ENCODE measurements at regions not wholly inside any gene's neighbourhood (a gene's known extent, or its start where the extent isn't known, plus 50 kb on each side); places are given as distances from the start of the nearest gene placed in this dataset.

DNA sequence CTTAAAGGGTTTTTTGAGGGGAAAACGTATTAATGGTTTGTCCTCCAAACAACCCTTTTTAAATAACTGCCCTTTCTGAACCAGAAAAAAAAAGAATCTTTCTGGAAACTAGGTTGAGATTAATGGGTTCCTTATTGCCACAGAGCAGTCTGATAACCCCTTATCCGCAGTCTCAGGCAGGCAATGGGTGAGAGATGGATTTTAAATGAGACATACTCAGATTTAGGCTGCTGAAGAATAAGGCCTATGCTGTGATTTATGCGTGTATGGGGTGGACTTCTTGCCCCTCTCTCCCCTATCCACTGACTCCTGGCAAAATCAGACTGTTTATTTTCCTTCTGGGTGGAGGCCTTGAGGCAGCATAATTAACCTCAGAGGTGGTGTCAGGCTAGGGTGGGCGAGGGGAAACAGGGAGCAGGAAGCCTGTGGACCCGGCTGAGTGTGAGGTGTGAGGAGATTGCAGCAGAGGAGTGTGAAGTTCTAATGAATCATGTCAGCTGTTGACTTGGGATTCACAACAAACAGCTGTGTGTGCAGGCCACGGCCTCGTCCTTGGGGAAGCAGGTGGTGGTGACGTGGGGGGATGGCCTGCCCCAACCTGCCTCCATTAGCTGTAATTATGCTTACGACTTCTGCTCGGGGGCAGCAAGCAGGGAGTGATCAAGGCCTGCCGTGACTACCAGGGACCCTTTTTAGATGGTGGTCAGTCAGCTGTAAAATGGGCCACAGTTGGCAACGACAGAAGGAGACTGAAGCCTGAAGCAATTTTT is 196.4 kb downstream of the SEMA6A start:
- no peak overlapping the region for H3K27ac Mint-ChIP-seq (ENCODE audit: unreplicated experiment)
- no peak for DNase-seq (ENCODE audit: low spot score)

DNA sequence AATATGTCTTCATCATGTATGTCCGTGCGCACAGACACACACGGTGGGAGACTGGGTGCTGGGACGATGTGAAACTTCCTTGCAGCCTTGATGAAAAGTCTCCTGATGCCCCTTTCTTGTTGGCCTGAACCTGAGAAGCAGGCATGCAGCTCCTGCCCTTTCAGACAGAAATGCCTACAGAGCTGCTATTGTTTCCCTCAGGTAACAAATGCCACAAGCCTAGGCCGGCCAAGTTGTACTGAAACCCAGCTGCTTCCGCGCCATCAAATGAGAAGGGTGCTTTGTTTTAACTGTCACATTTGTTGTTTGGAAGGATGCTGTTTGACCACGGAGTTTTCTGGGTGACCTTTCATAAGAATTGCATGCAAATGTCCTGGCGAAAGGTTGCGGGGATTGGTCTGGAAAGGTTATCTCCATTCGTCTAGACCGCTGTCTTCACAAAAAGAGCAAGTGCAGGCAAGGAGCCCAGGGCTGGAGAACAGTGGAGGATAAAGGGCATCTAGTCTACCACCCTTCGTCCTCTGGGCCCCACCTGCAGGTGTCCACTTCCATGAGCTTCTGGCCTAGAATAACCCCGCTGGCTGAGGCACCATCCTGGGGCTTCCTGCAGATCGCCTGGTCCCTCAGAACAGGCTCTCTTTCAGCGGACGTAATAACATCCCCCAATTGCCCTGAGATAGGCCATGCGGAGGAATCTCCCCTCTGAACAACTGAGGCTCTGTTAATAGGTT is 197.2 kb downstream of the SEMA6A start:
- Mint-ChIP-seq H3K27ac (ENCODE audit: unreplicated experiment) (no peak overlapping the region), H3K4me3 (ENCODE audit: unreplicated experiment) (no peak overlapping the region), H3K9me3 (ENCODE audit: unreplicated experiment) (no peaks in the 10 kb centered on the region), H3K27me3 (ENCODE audit: unreplicated experiment) (peaks cover 12% of the 10 kb centered on the region), H3K36me3 (ENCODE audit: low read depth, unreplicated experiment) (no peaks in the 10 kb centered on the region), H3K4me1 (ENCODE audit: unreplicated experiment) (peaks cover 74% of the 10 kb centered on the region)
- DNase-seq (ENCODE audit: low spot score): no peak
- no peak for TF ChIP-seq CTCF (IDR thresholded peaks at IDR 0.05; ENCODE audit: unreplicated experiment)

More for the DNA sequence above, 196.4 kb downstream of the SEMA6A start:
- Mint-ChIP-seq H3K36me3 (ENCODE audit: low read depth, unreplicated experiment) (no peaks in the 10 kb centered on the region), H3K9me3 (ENCODE audit: unreplicated experiment) (no peaks in the 10 kb centered on the region), H3K4me3 (ENCODE audit: unreplicated experiment) (peak overlapping the region; percentile 56), H3K4me1 (ENCODE audit: unreplicated experiment) (peaks cover 74% of the 10 kb centered on the region), H3K27me3 (ENCODE audit: unreplicated experiment) (peaks cover 12% of the 10 kb centered on the region)
- TF ChIP-seq CTCF (IDR thresholded peaks at IDR 0.05; ENCODE audit: unreplicated experiment): no peak

GRCh38 chr5:116375926-116376325 is 198.7 kb downstream of the SEMA6A start:
- DNase-seq (ENCODE audit: low spot score): no peak
- H3K27ac Mint-ChIP-seq (ENCODE audit: unreplicated experiment): no peak overlapping the region

GRCh38 chr5:116374434-116374852 is 200.2 kb downstream of the SEMA6A start:
- TF ChIP-seq CTCF (IDR thresholded peaks at IDR 0.05; ENCODE audit: unreplicated experiment): no peak
- no peak for DNase-seq (ENCODE audit: low spot score)
- Mint-ChIP-seq H3K36me3 (ENCODE audit: low read depth, unreplicated experiment) (no peaks in the 10 kb centered on the region), H3K27ac (ENCODE audit: unreplicated experiment) (no peak overlapping the region), H3K4me3 (ENCODE audit: unreplicated experiment) (no peak overlapping the region), H3K27me3 (ENCODE audit: unreplicated experiment) (peaks cover 4% of the 10 kb centered on the region), H3K4me1 (ENCODE audit: unreplicated experiment) (peaks cover 80% of the 10 kb centered on the region), H3K9me3 (ENCODE audit: unreplicated experiment) (no peaks in the 10 kb centered on the region)

More at GRCh38 chr5:116375926-116376325, 198.7 kb downstream of the SEMA6A start:
- TF ChIP-seq CTCF (IDR thresholded peaks at IDR 0.05; ENCODE audit: unreplicated experiment): no peak
- Mint-ChIP-seq H3K4me1 (ENCODE audit: unreplicated experiment) (peaks cover 74% of the 10 kb centered on the region), H3K9me3 (ENCODE audit: unreplicated experiment) (no peaks in the 10 kb centered on the region), H3K4me3 (ENCODE audit: unreplicated experiment) (no peak overlapping the region), H3K36me3 (ENCODE audit: low read depth, unreplicated experiment) (no peaks in the 10 kb centered on the region), H3K27me3 (ENCODE audit: unreplicated experiment) (peaks cover 10% of the 10 kb centered on the region)
